ENCODE measurements at regions not wholly inside any gene's neighbourhood (a gene's known extent, or its start where the extent isn't known, plus 50 kb on each side); places are given as distances from the start of the nearest gene placed in this dataset.

- no TSS peak for BruUV-seq (replicated peaks)
- POLR2A ChIA-PET, result no interaction called here
Observed at GRCh38 chr6:150659046-150659763, 59.5 kb downstream of the PLEKHG1 start.

More at GRCh38 chr6:150659046-150659763, 59.5 kb downstream of the PLEKHG1 start:
- no peaks in the 10 kb centered on the region for H3K9me1 ChIP-seq (ENCODE audit: control insufficient read depth, insufficient read depth, low read length)
- FAIRE-seq (no peak), DNase-seq (ENCODE audit: extremely low read depth in 1 of 4, low spot score in 3 of 4) (no peak), ATAC-seq (no peak)
- H3K4me2 ChIP-seq (ENCODE audit: insufficient read depth, low read length), result no peak overlapping the region
- H3K36me3 ChIP-seq (ENCODE audit: control insufficient read depth, insufficient read depth, low read length), result no peaks in the 10 kb centered on the region
- H3K9ac ChIP-seq (ENCODE audit: insufficient read depth in 1 of 2, low read depth in 2 of 2, low read length in 2 of 2), result no peak overlapping the region
- H3K9me3 ChIP-seq (replicated peaks; ENCODE audit: control insufficient read depth, insufficient read depth, low read depth, low read length), result no peaks in the 10 kb centered on the region
- H3K27me3 ChIP-seq (ENCODE audit: control insufficient read depth in 2 of 2, insufficient read depth in 2 of 2, low read length in 2 of 2), result peaks cover 6 to 17% of the 10 kb centered on the region in 2 experiments; a peak in 4 of 5 replicates
- no peak overlapping the region for H3K4me3 ChIP-seq
- in situ Hi-C loops (cut with MboI) (no loop called here), intact Hi-C loops (cut with micrococcal nuclease) (no loop called here)
- no peak overlapping the region for H3K27ac ChIP-seq (ENCODE audit: extremely low read depth, low read depth, low read length)
- H3K4me1 ChIP-seq (replicated peaks in 1 of 2; ENCODE audit: control insufficient read depth in 2 of 2, insufficient read depth in 2 of 2, low read length in 2 of 2), result no peaks in the 10 kb centered on the region
- no peak for TF ChIP-seq NKRF (IDR thresholded peaks at IDR 0.05; ENCODE audit: borderline replicate concordance)
- no peak for TF ChIP-seq HMBOX1 (IDR thresholded peaks at IDR 0.05)
- no peak for TF ChIP-seq HBP1 (CRISPR knock-in tag; IDR thresholded peaks at IDR 0.05)
- no peak for TF ChIP-seq KLF13 (tag; IDR thresholded peaks at IDR 0.05; ENCODE audit: borderline replicate concordance, low read depth)
- no peak overlapping the region for H2AFZ ChIP-seq (ENCODE audit: low read depth, low read length)
- WGBS (ENCODE audit: insufficient coverage, low coverage, missing lambda C conversion rate), result 1% methylated on average over 6 of the region's 6 CpGs
- H3K79me2 ChIP-seq (ENCODE audit: control insufficient read depth, insufficient read depth, low read length), result no peaks in the 10 kb centered on the region
- no peaks in the 10 kb centered on the region for H4K20me1 ChIP-seq (replicated peaks; ENCODE audit: control insufficient read depth, insufficient read depth, low read length)
- CTCF ChIA-PET (ENCODE audit: low intra/inter-chr PET ratio), result no interaction called here
